SK-N-SH (cell line): ENCODE measurements at regions not wholly inside any gene's neighbourhood (a gene's known extent, or its start where the extent isn't known, plus 50 kb on each side); places are given as distances from the start of the nearest gene placed in this dataset.

Experiments
- CHD2 ChIP-seq: fragments of 150-350 bp; IDR thresholded peaks from 2 replicates; pipeline ENCODE4 v1.6.1; 2018; ENCODE audit warnings: low read length; ENCODE audit not compliant: partially characterized antibody
- CTCF ChIP-seq: fragments of 200-600 bp; sonication (generic); IDR thresholded peaks from 2 replicates; pipeline ENCODE4 v1.6.1; 2017; ENCODE audit warnings: antibody characterized with exemption, mild to moderate bottlenecking, moderate library complexity
- GABPA ChIP-seq: IDR thresholded peaks from 2 replicates; pipeline ENCODE4 v1.4.0; 2012; ENCODE audit warnings: low read depth, mild to moderate bottlenecking
- IRF3 ChIP-seq: fragments of 150-350 bp; IDR thresholded peaks from 2 replicates; pipeline ENCODE4 v1.6.1; 2016; ENCODE audit warnings: mild to moderate bottlenecking, low read depth, low read length
- JUND ChIP-seq: IDR thresholded peaks from 2 replicates; pipeline ENCODE4 v1.4.0; 2012
- MAX ChIP-seq: IDR thresholded peaks from 2 replicates; pipeline ENCODE4 v1.4.0; 2012; ENCODE audit warnings: low read depth
- RAD21 ChIP-seq: IDR thresholded peaks from 2 replicates; pipeline ENCODE4 v1.6.1; 2012; ENCODE audit warnings: mild to moderate bottlenecking, low read length
- REST ChIP-seq: IDR thresholded peaks from 2 replicates; pipeline ENCODE4 v1.6.1; 2012; ENCODE audit warnings: mild to moderate bottlenecking, low read depth, low read length, moderate library complexity
- RFX5 ChIP-seq: IDR thresholded peaks from 2 replicates; pipeline ENCODE4 v1.6.1; 2012; ENCODE audit warnings: mild to moderate bottlenecking, improper control_type of control experiment, low read length
- SIN3A ChIP-seq: IDR thresholded peaks from 2 replicates; pipeline ENCODE4 v1.6.1; 2012; ENCODE audit warnings: low read depth, mild to moderate bottlenecking, low read length, moderate library complexity, borderline replicate concordance
- SMC3 ChIP-seq: IDR thresholded peaks from 2 replicates; pipeline ENCODE4 v1.6.1; 2012; ENCODE audit warnings: low read depth, low read length, improper control_type of control experiment
- TEAD4 ChIP-seq: IDR thresholded peaks from 2 replicates; pipeline ENCODE4 v1.4.0; 2012; ENCODE audit warnings: mild to moderate bottlenecking, borderline replicate concordance; ENCODE audit not compliant: insufficient read depth

GRCh38 chr20:46823753-46824152, 70.9 kb upstream of the EYA2 start:
- no peak for TF ChIP-seq RFX5
- TF ChIP-seq SMC3: no peak
- no peak for TF ChIP-seq GABPA
- no peak for TF ChIP-seq CTCF
- no peak for TF ChIP-seq SIN3A
- TF ChIP-seq RAD21: no peak
- no peak for TF ChIP-seq JUND
- TF ChIP-seq TEAD4: no peak
- TF ChIP-seq REST: no peak
- no peak for TF ChIP-seq IRF3
- no peak for TF ChIP-seq CHD2
- TF ChIP-seq MAX: no peak
